ENCODE measurements at regions not wholly inside any gene's neighbourhood (a gene's known extent, or its start where the extent isn't known, plus 50 kb on each side); places are given as distances from the start of the nearest gene placed in this dataset.

DNA sequence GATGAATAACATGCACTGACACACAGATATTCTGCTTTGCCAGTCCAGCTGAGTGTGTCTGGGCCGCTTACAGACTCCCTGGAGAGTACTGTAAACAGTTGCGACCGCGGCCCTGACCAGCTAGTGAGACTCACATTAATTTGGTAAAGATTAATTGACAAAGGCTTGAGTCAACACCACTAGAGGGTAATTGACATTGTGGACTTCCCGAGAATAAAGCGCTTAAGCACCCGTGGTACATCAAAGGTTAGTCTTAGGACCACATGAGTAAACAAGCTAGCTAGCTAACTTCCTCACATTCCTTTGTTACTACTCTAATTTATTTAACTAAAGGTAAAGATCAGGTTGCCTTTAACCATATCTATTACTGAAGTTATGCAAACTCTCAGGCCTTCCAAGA lies 624.4 kb upstream of the ARGLU1 start:
- CTCF ChIA-PET: interaction anchor here (1.5 kb wide), 1 partner anchor 11 kb away, joined by 9 read pairs; no protein-coding TSS in a partner anchor
- H3K4me2 ChIP-seq (ENCODE audit: insufficient read depth, low read length): no peak overlapping the region
- FAIRE-seq: no peak

More for the DNA sequence above, 624.4 kb upstream of the ARGLU1 start:
- POLR2A ChIA-PET: no interaction called here
- Histone ChIP-seq H4K20me1 (replicated peaks; ENCODE audit: control insufficient read depth, extremely low read depth, insufficient read depth, low read length) (no peaks in the 10 kb centered on the region), H3K27ac (ENCODE audit: insufficient read depth, low read depth, low read length) (no peak overlapping the region), H3K9me3 (replicated peaks; ENCODE audit: control insufficient read depth, insufficient read depth, low read length) (no peaks in the 10 kb centered on the region), H3K36me3 (ENCODE audit: control insufficient read depth in 2 of 2, extremely low read depth in 1 of 2, insufficient read depth in 2 of 2, low read length in 2 of 2) (no peaks in the 10 kb centered on the region), H2AFZ (ENCODE audit: low read depth, low read length) (no peak overlapping the region), H3K9me1 (replicated peaks; ENCODE audit: control insufficient read depth, extremely low read depth, insufficient read depth, low read length) (no peaks in the 10 kb centered on the region), H3K27me3 (ENCODE audit: control insufficient read depth in 2 of 2, insufficient read depth in 2 of 2, low read length in 2 of 2) (no peaks in the 10 kb centered on the region), H3K79me2 (ENCODE audit: control insufficient read depth, insufficient read depth, low read length) (no peaks in the 10 kb centered on the region), H3K4me1 (ENCODE audit: control insufficient read depth, extremely low read depth, insufficient read depth, low read length) (no peaks in the 10 kb centered on the region), H3K4me3 (replicated peaks in 1 of 3; ENCODE audit: insufficient read depth in 1 of 3, low read depth in 1 of 3, low read length in 3 of 3) (no peak overlapping the region), H3K9ac (replicated peaks; ENCODE audit: extremely low read depth, insufficient read depth, low read length) (no peak overlapping the region)
- intact Hi-C loops (cut with micrococcal nuclease): no loop called here
- TF ChIP-seq POLR2AphosphoS5 (IDR thresholded peaks at IDR 0.05; ENCODE audit: insufficient read depth, low read depth, low read length) (no peak), MYC (IDR thresholded peaks at IDR 0.05; ENCODE audit: low read depth, low read length) (no peak), EZH2 (IDR thresholded peaks at IDR 0.05; ENCODE audit: borderline replicate concordance, low read depth, low read length, severe bottlenecking) (no peak), JUN (IDR thresholded peaks at IDR 0.05; ENCODE audit: borderline replicate concordance, insufficient read depth, insufficient read length, low read depth) (no peak), MAX (IDR thresholded peaks at IDR 0.05; ENCODE audit: insufficient read depth, insufficient read length) (no peak), GATA2 (IDR thresholded peaks at IDR 0.05; ENCODE audit: insufficient read depth, insufficient read length, low read depth, low read length) (no peak), FOS (IDR thresholded peaks at IDR 0.05; ENCODE audit: borderline replicate concordance, insufficient read depth, low read length) (no peak), POLR2A (IDR thresholded peaks at IDR 0.05; ENCODE audit: low read depth, low read length) (no peak)
- TF ChIP-seq, protein P1, sequence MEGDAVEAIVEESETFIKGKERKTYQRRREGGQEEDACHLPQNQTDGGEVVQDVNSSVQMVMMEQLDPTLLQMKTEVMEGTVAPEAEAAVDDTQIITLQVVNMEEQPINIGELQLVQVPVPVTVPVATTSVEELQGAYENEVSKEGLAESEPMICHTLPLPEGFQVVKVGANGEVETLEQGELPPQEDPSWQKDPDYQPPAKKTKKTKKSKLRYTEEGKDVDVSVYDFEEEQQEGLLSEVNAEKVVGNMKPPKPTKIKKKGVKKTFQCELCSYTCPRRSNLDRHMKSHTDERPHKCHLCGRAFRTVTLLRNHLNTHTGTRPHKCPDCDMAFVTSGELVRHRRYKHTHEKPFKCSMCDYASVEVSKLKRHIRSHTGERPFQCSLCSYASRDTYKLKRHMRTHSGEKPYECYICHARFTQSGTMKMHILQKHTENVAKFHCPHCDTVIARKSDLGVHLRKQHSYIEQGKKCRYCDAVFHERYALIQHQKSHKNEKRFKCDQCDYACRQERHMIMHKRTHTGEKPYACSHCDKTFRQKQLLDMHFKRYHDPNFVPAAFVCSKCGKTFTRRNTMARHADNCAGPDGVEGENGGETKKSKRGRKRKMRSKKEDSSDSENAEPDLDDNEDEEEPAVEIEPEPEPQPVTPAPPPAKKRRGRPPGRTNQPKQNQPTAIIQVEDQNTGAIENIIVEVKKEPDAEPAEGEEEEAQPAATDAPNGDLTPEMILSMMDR (IDR thresholded peaks at IDR 0.05; ENCODE audit: extremely low read depth in 1 of 2, insufficient read depth in 1 of 2, low read depth in 1 of 2, low read length in 2 of 2): no peak
- BruUV-seq (replicated peaks): no TSS peak
- no peak for DNase-seq (ENCODE audit: low read depth, low spot score)
- dilution Hi-C loops (cut with MboI; ENCODE audit: extremely low pct_ligation_motif_present, low sequenced_read_pairs): no loop called here
